Mesothelial cell of epicardium (in vitro differentiated cells): ENCODE measurements at regions not wholly inside any gene's neighbourhood (a gene's known extent, or its start where the extent isn't known, plus 50 kb on each side); places are given as distances from the start of the nearest gene placed in this dataset.

Experiments
- DNase-seq, 2 experiments: peaks; one replicate each; pipeline ENCODE4 v3.0.0; 2021; ENCODE audit warnings: low spot score in 2 of 2; ENCODE audit not compliant: unreplicated experiment in 2 of 2
- H3K27ac Mint-ChIP-seq: 2 replicates; pipeline ENCODE4 v1.8.0; 2021; ENCODE audit warnings: mixed read lengths
- H3K27me3 Mint-ChIP-seq: 2 replicates; pipeline ENCODE4 v1.8.0; 2021; ENCODE audit warnings: low read depth, mixed read lengths
- H3K36me3 Mint-ChIP-seq: 2 replicates; pipeline ENCODE4 v1.8.0; 2021; ENCODE audit warnings: mixed read lengths
- H3K4me1 Mint-ChIP-seq: 2 replicates; pipeline ENCODE4 v1.8.0; 2021; ENCODE audit warnings: mixed read lengths
- H3K4me3 Mint-ChIP-seq: 2 replicates; pipeline ENCODE4 v1.8.0; 2021; ENCODE audit warnings: mild to moderate bottlenecking, moderate library complexity, mixed read lengths
- H3K9me3 Mint-ChIP-seq: 2 replicates; pipeline ENCODE4 v1.8.0; 2021; ENCODE audit warnings: mixed read lengths
- TF ChIP-seq, protein P1 (sequence below): fragments of 200-600 bp; sonication (generic); IDR thresholded peaks from one replicate; pipeline ENCODE4 v1.5.0; 2021; ENCODE audit warnings: antibody characterized with exemption; ENCODE audit not compliant: unreplicated experiment

DNA sequence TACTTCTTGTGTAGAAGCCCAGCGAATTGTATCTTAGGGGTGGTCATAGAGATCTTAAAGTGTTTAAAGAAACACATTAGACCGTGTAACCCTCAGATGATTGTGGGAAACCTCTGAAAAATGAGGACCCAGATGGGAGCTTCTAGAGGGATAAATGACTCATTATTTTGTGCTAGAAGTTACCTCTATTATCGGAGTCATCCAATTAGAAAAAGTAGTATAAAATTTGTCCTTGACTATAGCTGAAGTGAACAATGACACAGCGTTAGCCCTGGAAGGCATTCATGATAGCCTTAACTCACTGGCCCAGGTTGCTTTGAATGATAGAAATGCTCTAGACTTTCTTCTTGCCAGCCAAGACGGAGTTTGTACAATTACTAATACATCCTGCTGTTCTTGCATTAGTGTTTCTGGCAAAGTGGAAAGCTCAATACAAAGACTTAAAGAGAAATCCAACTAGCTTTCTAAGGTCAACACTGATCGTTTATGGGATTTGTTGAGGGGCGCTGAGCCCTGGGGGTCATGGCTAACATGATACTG, 178.9 kb upstream of the VEGFC start:
- peaks cover 10% of the 10 kb centered on the region for H3K4me1 Mint-ChIP-seq
- H3K27ac Mint-ChIP-seq: no peak overlapping the region
- H3K36me3 Mint-ChIP-seq: no peaks in the 10 kb centered on the region
- TF ChIP-seq, protein P1, sequence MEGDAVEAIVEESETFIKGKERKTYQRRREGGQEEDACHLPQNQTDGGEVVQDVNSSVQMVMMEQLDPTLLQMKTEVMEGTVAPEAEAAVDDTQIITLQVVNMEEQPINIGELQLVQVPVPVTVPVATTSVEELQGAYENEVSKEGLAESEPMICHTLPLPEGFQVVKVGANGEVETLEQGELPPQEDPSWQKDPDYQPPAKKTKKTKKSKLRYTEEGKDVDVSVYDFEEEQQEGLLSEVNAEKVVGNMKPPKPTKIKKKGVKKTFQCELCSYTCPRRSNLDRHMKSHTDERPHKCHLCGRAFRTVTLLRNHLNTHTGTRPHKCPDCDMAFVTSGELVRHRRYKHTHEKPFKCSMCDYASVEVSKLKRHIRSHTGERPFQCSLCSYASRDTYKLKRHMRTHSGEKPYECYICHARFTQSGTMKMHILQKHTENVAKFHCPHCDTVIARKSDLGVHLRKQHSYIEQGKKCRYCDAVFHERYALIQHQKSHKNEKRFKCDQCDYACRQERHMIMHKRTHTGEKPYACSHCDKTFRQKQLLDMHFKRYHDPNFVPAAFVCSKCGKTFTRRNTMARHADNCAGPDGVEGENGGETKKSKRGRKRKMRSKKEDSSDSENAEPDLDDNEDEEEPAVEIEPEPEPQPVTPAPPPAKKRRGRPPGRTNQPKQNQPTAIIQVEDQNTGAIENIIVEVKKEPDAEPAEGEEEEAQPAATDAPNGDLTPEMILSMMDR: no peak
- H3K4me3 Mint-ChIP-seq: no peak overlapping the region
- H3K27me3 Mint-ChIP-seq: peaks cover 11% of the 10 kb centered on the region
- H3K9me3 Mint-ChIP-seq: peaks cover 3% of the 10 kb centered on the region
- no peak for DNase-seq

DNA sequence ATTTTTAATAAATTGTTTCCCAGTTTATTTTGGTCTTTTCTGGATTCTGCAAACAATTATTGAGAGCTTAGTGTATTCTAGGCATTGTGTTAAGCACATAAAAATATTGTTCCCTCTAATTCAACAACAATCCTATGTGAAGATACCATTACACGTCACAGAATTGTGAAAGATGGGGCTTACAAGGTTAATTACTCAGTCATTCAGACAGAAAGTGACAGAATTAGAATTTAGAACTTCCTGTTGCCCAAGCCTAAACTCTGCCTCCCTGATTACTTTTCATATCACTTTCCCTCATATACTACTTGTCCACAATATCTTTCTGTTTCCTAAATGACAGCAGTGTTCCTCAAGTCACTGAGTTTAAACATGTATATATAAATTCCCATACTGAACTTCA, 186.7 kb upstream of the VEGFC start:
- no peak for DNase-seq
- peaks cover 8% of the 10 kb centered on the region for H3K9me3 Mint-ChIP-seq
- TF ChIP-seq, protein P1: no peak
- no peak overlapping the region for H3K4me3 Mint-ChIP-seq
- H3K27ac Mint-ChIP-seq: no peak overlapping the region
- peaks cover 8% of the 10 kb centered on the region for H3K27me3 Mint-ChIP-seq
- no peaks in the 10 kb centered on the region for H3K36me3 Mint-ChIP-seq
- no peaks in the 10 kb centered on the region for H3K4me1 Mint-ChIP-seq

DNA sequence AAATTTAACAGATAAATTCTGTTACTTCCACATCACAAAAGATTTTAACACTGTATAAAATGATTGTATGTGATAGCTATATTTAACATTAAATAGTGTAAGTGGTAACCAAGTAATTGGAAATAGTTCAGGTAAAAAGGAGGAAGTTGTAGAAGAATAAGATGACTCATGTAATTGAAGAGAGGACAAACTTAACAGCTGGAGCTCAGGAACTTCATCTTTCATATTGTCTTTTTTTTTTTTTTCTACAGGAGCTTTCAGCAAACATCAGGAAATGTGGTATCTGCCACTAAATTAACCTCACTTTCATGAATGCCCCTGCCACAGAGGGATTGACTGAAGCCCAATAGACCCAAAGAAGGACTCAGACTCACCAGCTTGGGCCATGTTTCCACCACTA, 188.4 kb upstream of the VEGFC start:
- Mint-ChIP-seq H3K36me3 (no peaks in the 10 kb centered on the region), H3K9me3 (peaks cover 8% of the 10 kb centered on the region), H3K27me3 (peaks cover 8% of the 10 kb centered on the region), H3K27ac (no peak overlapping the region), H3K4me3 (no peak overlapping the region), H3K4me1 (no peaks in the 10 kb centered on the region)
- TF ChIP-seq, protein P1: no peak
- no peak for DNase-seq

DNA sequence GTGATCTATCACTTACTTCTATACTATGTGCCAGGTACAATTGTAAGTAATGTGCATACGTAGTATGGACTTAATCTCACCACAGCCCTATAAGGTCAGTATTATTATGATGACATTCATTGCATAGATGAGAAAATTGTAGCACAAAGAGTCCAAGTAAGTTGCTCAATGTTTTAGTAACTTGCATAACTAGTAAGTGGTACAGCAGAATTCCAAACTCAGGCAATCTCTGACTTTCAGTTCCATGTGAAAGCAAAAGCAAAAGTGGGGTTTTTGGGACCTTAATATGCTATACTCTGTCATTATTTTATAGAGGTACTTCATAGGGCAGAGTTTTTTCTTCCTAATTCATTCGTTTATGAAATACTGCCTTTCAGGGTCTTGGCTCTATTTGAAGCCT, 188.8 kb upstream of the VEGFC start:
- H3K4me3 Mint-ChIP-seq: no peak overlapping the region
- H3K27me3 Mint-ChIP-seq: peaks cover 7% of the 10 kb centered on the region
- no peak overlapping the region for H3K27ac Mint-ChIP-seq
- TF ChIP-seq, protein P1: no peak
- H3K4me1 Mint-ChIP-seq: no peaks in the 10 kb centered on the region
- no peaks in the 10 kb centered on the region for H3K36me3 Mint-ChIP-seq
- no peak for DNase-seq
- peaks cover 8% of the 10 kb centered on the region for H3K9me3 Mint-ChIP-seq

DNA sequence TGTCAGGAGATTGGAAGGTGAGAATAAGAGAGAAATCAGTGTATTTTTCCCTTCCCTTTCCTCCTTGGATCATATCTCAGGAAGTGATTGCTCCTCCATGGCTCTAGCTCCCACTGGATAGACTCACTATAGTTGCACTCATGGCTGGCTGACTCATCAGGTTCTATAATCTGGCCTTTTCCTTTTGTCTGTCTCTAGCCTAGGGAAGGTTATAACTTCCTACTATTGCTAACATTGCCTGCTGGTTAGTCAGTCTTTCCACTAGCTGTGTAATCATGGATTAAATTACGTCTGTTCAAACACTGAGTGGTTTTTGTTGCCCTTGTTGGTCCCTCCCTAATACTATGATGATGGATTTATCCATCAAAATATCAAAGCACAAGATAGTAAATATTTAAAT, 195.5 kb upstream of the VEGFC start:
- no peak overlapping the region for H3K27ac Mint-ChIP-seq
- DNase-seq: no peak

More for the DNA sequence above, 195.5 kb upstream of the VEGFC start:
- H3K27me3 Mint-ChIP-seq: peaks cover 12% of the 10 kb centered on the region
- H3K36me3 Mint-ChIP-seq: no peaks in the 10 kb centered on the region
- TF ChIP-seq, protein P1: no peak
- no peaks in the 10 kb centered on the region for H3K4me1 Mint-ChIP-seq
- H3K4me3 Mint-ChIP-seq: no peak overlapping the region
- H3K9me3 Mint-ChIP-seq: peaks cover 4% of the 10 kb centered on the region
